H9 (cell line): ENCODE measurements at regions not wholly inside any gene's neighbourhood (a gene's known extent, or its start where the extent isn't known, plus 50 kb on each side); places are given as distances from the start of the nearest gene placed in this dataset.
A peak's percentile ranks its signal among the peaks of the same experiment; 100 is the strongest.

ENCODE experiments used
- DNase-seq: peaks from one replicate; pipeline ENCODE4 v3.0.0-alpha.2; 2017
- H2AFZ ChIP-seq: one replicate; pipeline ENCODE4 v1.6.1; 2013; ENCODE audit warnings: mild to moderate bottlenecking, low read length, control low read depth, moderate library complexity
- H2AK5ac ChIP-seq: 2 replicates; pipeline ENCODE4 v1.6.1; 2013; ENCODE audit warnings: low read length, control low read depth, mixed read lengths; ENCODE audit not compliant: insufficient read length
- H2BK120ac ChIP-seq: one replicate; pipeline ENCODE4 v1.6.1; 2013; ENCODE audit warnings: low read depth, mild to moderate bottlenecking, low read length, control low read depth, inconsistent platforms; ENCODE audit not compliant: poor library complexity, severe bottlenecking
- H2BK12ac ChIP-seq: 2 replicates; pipeline ENCODE4 v1.6.1; 2013; ENCODE audit warnings: low read length, control low read depth, mixed read lengths, low read depth; ENCODE audit not compliant: insufficient read length
- H2BK15ac ChIP-seq: 2 replicates; pipeline ENCODE4 v1.6.1; 2013; ENCODE audit warnings: low read depth, low read length, control low read depth
- H2BK20ac ChIP-seq: one replicate; pipeline ENCODE4 v1.6.1; 2013; ENCODE audit warnings: low read depth, mild to moderate bottlenecking, low read length, control low read depth, inconsistent platforms; ENCODE audit not compliant: poor library complexity, severe bottlenecking
- H2BK5ac ChIP-seq: 2 replicates; pipeline ENCODE4 v1.6.1; 2013; ENCODE audit warnings: low read length, control low read depth, mixed read lengths; ENCODE audit not compliant: insufficient read length
- H3K14ac ChIP-seq: 2 replicates; pipeline ENCODE4 v1.6.1; 2013; ENCODE audit warnings: low read length, control low read depth; ENCODE audit not compliant: insufficient read depth
- H3K18ac ChIP-seq: 2 replicates; pipeline ENCODE4 v1.6.1; 2013; ENCODE audit warnings: low read depth, mild to moderate bottlenecking, mixed read lengths, low read length, control low read depth; ENCODE audit not compliant: insufficient read length
- H3K23ac ChIP-seq: 2 replicates; pipeline ENCODE4 v1.6.1; 2013; ENCODE audit warnings: low read length, control low read depth, mixed read lengths, low read depth; ENCODE audit not compliant: insufficient read length
- H3K23me2 ChIP-seq: 2 replicates; pipeline ENCODE4 v1.6.1; 2013; ENCODE audit warnings: low read depth, mild to moderate bottlenecking, mixed read lengths, low read length, control low read depth; ENCODE audit not compliant: insufficient read length, poor library complexity, severe bottlenecking
- H3K27ac ChIP-seq: 2 replicates; pipeline ENCODE4 v1.5.1; 2013; ENCODE audit warnings: low read length, control low read depth, mixed read lengths, low read depth; ENCODE audit not compliant: insufficient read length
- H3K27me3 ChIP-seq: 2 replicates; pipeline ENCODE4 v1.6.1; 2013; ENCODE audit warnings: low read length, control low read depth, inconsistent platforms; ENCODE audit not compliant: insufficient read depth
- H3K4ac ChIP-seq: 2 replicates; pipeline ENCODE4 v1.6.1; 2013; ENCODE audit warnings: low read depth, mild to moderate bottlenecking, control low read depth, inconsistent platforms, low read length, moderate library complexity
- H3K4me1 ChIP-seq: 2 replicates; pipeline ENCODE4 v1.6.1; 2013; ENCODE audit warnings: low read length, control low read depth, inconsistent platforms; ENCODE audit not compliant: insufficient read depth
- H3K4me2 ChIP-seq: 2 replicates; pipeline ENCODE4 v1.6.1; 2013; ENCODE audit warnings: low read length, control low read depth, mixed read lengths; ENCODE audit not compliant: insufficient read length, insufficient read depth
- H3K56ac ChIP-seq: 2 replicates; pipeline ENCODE4 v1.6.1; 2013; ENCODE audit warnings: low read depth, mild to moderate bottlenecking, mixed read lengths, low read length, control low read depth; ENCODE audit not compliant: insufficient read length
- H3K79me1 ChIP-seq: 2 replicates; pipeline ENCODE4 v1.6.1; 2013; ENCODE audit warnings: low read depth, mild to moderate bottlenecking, moderate library complexity, low read length, control low read depth, inconsistent platforms; ENCODE audit not compliant: insufficient read depth, poor library complexity, severe bottlenecking
- H3K79me2 ChIP-seq: 2 replicates; pipeline ENCODE4 v1.6.1; 2013; ENCODE audit warnings: low read length, control low read depth, inconsistent platforms; ENCODE audit not compliant: insufficient read depth
- H3K9ac ChIP-seq: 2 replicates; pipeline ENCODE4 v1.6.1; 2013; ENCODE audit warnings: low read length, control low read depth, mixed read lengths; ENCODE audit not compliant: insufficient read length; ENCODE audit errors: extremely low read depth
- H3K9me3 ChIP-seq: one replicate; pipeline ENCODE4 v1.6.1; 2013; ENCODE audit warnings: low read depth, low read length, inconsistent platforms; ENCODE audit not compliant: control insufficient read depth
- H3T11ph ChIP-seq: one replicate; pipeline ENCODE4 v1.6.1; 2013; ENCODE audit warnings: mild to moderate bottlenecking, low read length, control low read depth, inconsistent platforms
- H4K20me1 ChIP-seq: one replicate; pipeline ENCODE4 v1.6.1; 2013; ENCODE audit not compliant: control insufficient read depth, insufficient read length, insufficient read depth
- H4K5ac ChIP-seq: 2 replicates; pipeline ENCODE4 v1.6.1; 2013; ENCODE audit warnings: low read depth, mild to moderate bottlenecking, mixed read lengths, low read length, control low read depth; ENCODE audit not compliant: insufficient read length
- H4K8ac ChIP-seq: replicated peaks from 2 replicates; pipeline ENCODE4 v1.6.1; 2013; ENCODE audit warnings: low read length, control low read depth, mixed read lengths, low read depth; ENCODE audit not compliant: insufficient read length
- H4K91ac ChIP-seq: 2 replicates; pipeline ENCODE4 v1.6.1; 2013; ENCODE audit warnings: low read depth, mild to moderate bottlenecking, moderate library complexity, mixed read lengths, low read length, control low read depth; ENCODE audit not compliant: insufficient read length
- H3K27ac Mint-ChIP-seq, 3 experiments: 2 replicates in 2 of 3; 3 replicates in 1 of 3; pipeline ENCODE4 v1.8.0; 2020 to 2021; ENCODE audit warnings: mixed read lengths in 3 of 3, mild to moderate bottlenecking in 1 of 3, moderate library complexity in 1 of 3
- H3K27me3 Mint-ChIP-seq: 2 replicates; pipeline ENCODE4 v1.8.0; 2021; ENCODE audit warnings: low read depth, mild to moderate bottlenecking, moderate library complexity, mixed read lengths
- H3K36me3 Mint-ChIP-seq, 3 experiments: 2 replicates in 2 of 3; 3 replicates in 1 of 3; pipeline ENCODE4 v1.8.0; 2020 to 2021; ENCODE audit warnings: low read depth in 3 of 3, mixed read lengths in 3 of 3; ENCODE audit not compliant: insufficient read depth in 1 of 3
- H3K4me1 Mint-ChIP-seq, 2 experiments: 2 replicates each; pipeline ENCODE4 v1.8.0; 2020; ENCODE audit warnings: mixed read lengths in 2 of 2
- H3K4me3 Mint-ChIP-seq, 2 experiments: 2 replicates in 1 of 2; 3 replicates in 1 of 2; pipeline ENCODE4 v1.8.0; 2020 to 2021; ENCODE audit warnings: mild to moderate bottlenecking in 2 of 2, mixed read lengths in 2 of 2, moderate library complexity in 1 of 2
- H3K9me3 Mint-ChIP-seq, 2 experiments: 2 replicates in 1 of 2; 3 replicates in 1 of 2; pipeline ENCODE4 v1.8.0; 2020; ENCODE audit warnings: mild to moderate bottlenecking in 2 of 2, mixed read lengths in 2 of 2, moderate library complexity in 1 of 2
- CTCF ChIP-seq: fragments of 200-600 bp; sonication (generic); conservative IDR thresholded peaks from 3 replicates; pipeline ENCODE4 v1.8.0; 2021; ENCODE audit warnings: antibody characterized with exemption, mild to moderate bottlenecking
- WGBS: extraction: QIAGEN DNeasy Blood & Tissue Kit; methylation state at CpG from one replicate; pipeline ENCODE4 v1.1.7; 2013; ENCODE audit warnings: missing lambda C conversion rate, low lambda C conversion rate, mixed read lengths; ENCODE audit not compliant: insufficient read length; ENCODE audit errors: extremely low coverage; 5-methylcytosine and 5-hydroxymethylcytosine counted together

- no peak overlapping the region for H2AK5ac ChIP-seq
- no peaks in the 10 kb centered on the region for H3K23me2 ChIP-seq
- 0 out of 7 replicates have a peak overlapping the region, but pooled peaks of 2 of the 3 experiments have one; percentile 1 to 9 for H3K27ac Mint-ChIP-seq
- no peaks in the 10 kb centered on the region for H3K9me3 Mint-ChIP-seq
- peaks cover 4% of the 10 kb centered on the region; the same call in 1 of the 2 replicates for H3K79me2 ChIP-seq
- no peak overlapping the region for H2BK15ac ChIP-seq
- no peak overlapping the region for H3K4me2 ChIP-seq
- H3K36me3 Mint-ChIP-seq: peaks cover 29 to 46% (median 46%) of the 10 kb centered on the region in 3 experiments; a peak in 6 of 7 replicates
- H3K4me3 Mint-ChIP-seq: no peak overlapping the region
- H2BK120ac ChIP-seq: no peak overlapping the region
- H3K27me3 ChIP-seq: no peaks in the 10 kb centered on the region
- no peak overlapping the region for H2BK20ac ChIP-seq
- no peak for TF ChIP-seq CTCF
- H3K27me3 Mint-ChIP-seq: no peaks in the 10 kb centered on the region
- H4K5ac ChIP-seq: no peak overlapping the region
- H3K27ac ChIP-seq: no peak overlapping the region
- H3K4me1 ChIP-seq: peaks cover 2% of the 10 kb centered on the region
- H3K4ac ChIP-seq: no peak overlapping the region
- H3K23ac ChIP-seq: no peak overlapping the region
- H3K56ac ChIP-seq: no peak overlapping the region
- no peak overlapping the region for H3T11ph ChIP-seq
- no peak for DNase-seq
- no peak overlapping the region for H4K91ac ChIP-seq
- H2AFZ ChIP-seq: no peak overlapping the region
- WGBS: no CpG with 5 or more reads among the region's 14 CpGs
- H3K18ac ChIP-seq: no peak overlapping the region
- H3K4me1 Mint-ChIP-seq: peaks cover 9 to 11% of the 10 kb centered on the region in 2 experiments
- H3K79me1 ChIP-seq: peaks cover 3% of the 10 kb centered on the region
- H2BK5ac ChIP-seq: no peak overlapping the region
- no peak overlapping the region for H2BK12ac ChIP-seq
- H3K9me3 ChIP-seq: no peaks in the 10 kb centered on the region
- H4K8ac ChIP-seq: no peak overlapping the region
- H3K9ac ChIP-seq: no peak overlapping the region
- no peaks in the 10 kb centered on the region for H4K20me1 ChIP-seq
- no peak overlapping the region for H3K14ac ChIP-seq
Observed at GRCh38 chr19:46920362-46920761, 59.6 kb downstream of the ARHGAP35 start.
